Cardiac fibroblast (primary cell): ENCODE measurements at regions not wholly inside any gene's neighbourhood (a gene's known extent, or its start where the extent isn't known, plus 50 kb on each side); places are given as distances from the start of the nearest gene placed in this dataset.

Experiments used
- DNase-seq, 2 donors: peaks; one replicate each; pipeline versions ENCODE4 v3.0.0 to v3.0.0-alpha.2; 2010; ENCODE audit warnings: low read depth in 2 of 2
- H3K4me3 ChIP-seq, 2 donors: replicated peaks in 1 of 2; 1 replicate in 1 of 2; 2 replicates in 1 of 2; pipeline ENCODE4 v1.5.1; 2011; ENCODE audit warnings: low read depth in 2 of 2, low read length in 2 of 2, mild to moderate bottlenecking in 2 of 2, moderate library complexity in 1 of 2
- CTCF ChIP-seq: IDR thresholded peaks from one replicate; pipeline ENCODE4 v1.5.1; 2011; ENCODE audit warnings: low read depth, mild to moderate bottlenecking, low read length, inconsistent platforms

GRCh38 chr3:16668776-16669545, 63.7 kb upstream of the DAZL start:
- no peak overlapping the region for H3K4me3 ChIP-seq
- DNase-seq = no peak
- TF ChIP-seq CTCF = no peak

- no peak overlapping the region for H3K4me3 ChIP-seq
- no peak for TF ChIP-seq CTCF
- DNase-seq = no peak
Measured at GRCh38 chr3:16670191-16670590, 65.0 kb upstream of the DAZL start.

- no peak overlapping the region for H3K4me3 ChIP-seq
- no peak for TF ChIP-seq CTCF
Measured at GRCh38 chr3:16671690-16672089, 66.5 kb upstream of the DAZL start.

GRCh38 chr3:16673530-16673929, 68.3 kb upstream of the DAZL start:
- no peak for DNase-seq
- no peak for TF ChIP-seq CTCF
- no peak overlapping the region for H3K4me3 ChIP-seq

More at GRCh38 chr3:16671690-16672089, 66.5 kb upstream of the DAZL start:
- no peak for DNase-seq

- H3K4me3 ChIP-seq = no peak overlapping the region
- no peak for DNase-seq
- no peak for TF ChIP-seq CTCF
Measured at GRCh38 chr3:16675805-16676204, 70.6 kb upstream of the DAZL start.

- DNase-seq = no peak
- H3K4me3 ChIP-seq = no peak overlapping the region
- TF ChIP-seq CTCF = no peak
Measured at GRCh38 chr3:16686679-16687078, 81.5 kb upstream of the DAZL start.

- H3K4me3 ChIP-seq = no peak overlapping the region
- no peak for DNase-seq
- TF ChIP-seq CTCF = no peak
Measured at GRCh38 chr3:16687221-16687620, 82.0 kb upstream of the DAZL start.
